Muscle of back (tissue), 3 donors: ENCODE measurements at regions not wholly inside any gene's neighbourhood (a gene's known extent, or its start where the extent isn't known, plus 50 kb on each side); places are given as distances from the start of the nearest gene placed in this dataset.

Source experiments
- DNase-seq, 3 donors: peaks; one replicate each; pipeline versions ENCODE4 v3.0.0 to v3.0.0-alpha.2; 2013

GRCh38 chr14:66365388-66365787 lies 120.8 kb upstream of the CCDC196 start:
- no peak for DNase-seq

GRCh38 chr14:66369157-66369697 lies 116.9 kb upstream of the CCDC196 start:
- no peak for DNase-seq

GRCh38 chr14:66371776-66372175 lies 114.4 kb upstream of the CCDC196 start:
- DNase-seq = no peak

GRCh38 chr14:66375046-66375964 lies 110.9 kb upstream of the CCDC196 start:
- no peak for DNase-seq

- DNase-seq = no peak
Measured at GRCh38 chr14:66377574-66377973, 108.6 kb upstream of the CCDC196 start.

GRCh38 chr14:66378712-66379505 lies 107.3 kb upstream of the CCDC196 start:
- DNase-seq = no peak

- peak; percentile 13 to 75 (median 47) for DNase-seq
Measured at GRCh38 chr14:66380143-66380542, 106.0 kb upstream of the CCDC196 start.

DNA sequence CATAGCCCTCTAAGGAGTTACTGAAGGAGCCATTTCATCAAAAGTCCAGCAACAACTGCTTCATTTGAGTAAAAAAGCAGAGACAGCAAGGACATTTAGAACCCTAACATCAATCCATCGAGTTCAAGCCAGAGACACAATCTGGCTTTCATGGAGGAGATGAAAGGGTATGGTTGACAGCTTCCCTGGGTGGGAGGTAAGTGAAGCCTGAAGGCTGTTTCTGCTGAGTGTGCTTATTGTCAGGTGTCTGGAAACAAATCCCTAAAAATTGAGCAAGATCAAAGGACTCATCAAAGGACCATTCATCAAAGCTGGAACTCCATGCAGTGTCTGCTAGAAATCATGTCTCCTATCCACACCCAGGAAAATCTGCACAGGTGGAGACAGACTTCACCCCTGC lies 104.4 kb upstream of the CCDC196 start:
- DNase-seq = no peak

DNA sequence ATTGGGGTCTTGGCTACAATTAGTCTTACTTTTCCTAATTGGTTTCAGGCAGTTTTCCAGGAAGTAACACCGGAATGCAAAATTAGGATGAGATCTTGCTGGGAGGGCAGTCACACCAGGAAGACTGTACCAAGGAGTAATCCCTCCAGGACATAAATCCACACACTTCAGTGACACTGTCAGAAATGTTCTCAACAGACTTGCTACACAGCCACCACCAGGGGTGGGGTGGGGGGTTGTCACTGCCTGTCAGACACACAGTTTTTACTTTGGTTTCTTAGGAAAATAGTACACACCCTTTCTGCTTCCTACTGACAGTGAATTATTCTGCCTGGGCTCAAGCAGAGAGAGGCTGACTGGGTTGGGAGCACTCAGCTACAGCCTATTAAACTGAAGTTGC lies 102.9 kb upstream of the CCDC196 start:
- no peak for DNase-seq

GRCh38 chr14:66383771-66384170 lies 102.4 kb upstream of the CCDC196 start:
- DNase-seq = no peak

DNA sequence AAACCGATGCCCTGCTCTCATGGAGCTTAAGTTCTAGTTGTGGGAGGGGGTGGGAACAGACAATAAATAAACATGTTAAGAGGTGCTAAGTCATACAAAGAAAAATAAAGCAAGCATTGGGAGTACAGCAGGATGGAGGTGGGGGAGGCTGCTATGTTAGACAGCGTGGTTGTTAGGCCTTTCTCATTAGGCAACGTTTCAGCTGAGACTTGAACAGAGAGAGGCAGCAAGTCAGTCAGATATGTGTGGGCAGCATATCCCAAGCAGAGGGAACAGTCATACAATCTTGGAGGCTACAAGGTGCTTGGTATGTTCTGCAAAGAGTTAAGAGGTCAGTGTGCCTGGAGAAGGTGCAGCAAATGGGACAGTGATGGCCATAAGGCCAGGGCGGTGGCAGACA lies 97.7 kb upstream of the CCDC196 start:
- DNase-seq = no peak

DNA sequence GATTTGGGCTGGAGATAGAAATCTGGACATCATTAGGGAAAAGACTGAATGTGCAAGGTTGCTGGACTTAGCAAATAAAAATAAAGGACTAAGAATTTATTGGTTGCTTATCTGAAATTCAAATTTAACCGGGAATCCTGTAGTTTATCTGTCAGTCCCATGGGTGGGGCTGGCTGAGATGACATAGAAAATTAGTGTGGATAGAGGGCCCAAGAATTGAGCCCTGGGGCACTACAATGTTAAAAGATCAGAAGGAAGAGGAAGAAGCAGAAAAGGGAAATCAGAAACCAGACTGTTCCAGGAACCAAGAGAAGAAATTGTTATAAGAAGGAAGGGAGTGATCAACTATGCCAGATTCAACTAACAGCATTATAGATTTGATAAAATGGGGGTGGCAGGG lies 96.7 kb upstream of the CCDC196 start:
- DNase-seq = no peak

DNA sequence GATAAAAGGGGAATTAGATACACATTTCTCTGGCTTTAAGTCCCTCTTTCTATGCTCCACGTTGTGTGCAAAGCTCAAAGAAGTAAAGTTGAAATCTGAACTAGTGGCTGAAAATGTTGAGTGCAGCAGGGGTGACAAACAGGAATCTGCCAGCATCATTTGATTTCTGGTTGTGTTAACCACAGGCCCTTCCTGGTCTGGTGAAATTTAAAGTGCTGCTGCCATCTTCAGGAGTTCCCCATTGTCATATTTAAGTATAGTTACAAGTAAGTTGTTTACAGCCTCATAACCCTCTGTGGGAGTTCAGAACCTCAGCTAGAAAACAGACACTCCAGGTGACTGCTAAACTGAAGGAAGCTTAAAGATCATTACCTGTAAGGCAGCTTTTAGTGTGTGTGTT lies 90.9 kb upstream of the CCDC196 start:
- no peak for DNase-seq

GRCh38 chr14:66396164-66396563 lies 90.0 kb upstream of the CCDC196 start:
- DNase-seq = no peak

DNA sequence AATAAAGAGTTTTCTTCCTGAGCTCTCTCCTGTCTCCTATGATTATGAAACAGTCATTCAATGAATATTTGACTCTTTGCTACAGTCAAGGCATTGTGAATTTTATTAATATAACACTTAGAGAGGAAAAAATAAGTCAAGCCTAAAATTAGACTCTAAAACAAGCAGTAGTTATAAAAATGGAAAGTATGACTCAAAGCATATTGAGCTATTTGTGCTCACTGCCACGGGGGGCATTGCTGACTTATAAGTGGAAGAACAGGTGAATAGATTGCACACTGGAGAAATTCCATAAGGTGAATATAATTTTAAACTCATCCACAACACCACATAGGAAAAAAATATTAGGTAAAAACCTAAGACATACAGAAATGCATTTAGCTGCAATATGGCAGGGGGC lies 87.7 kb upstream of the CCDC196 start:
- no peak for DNase-seq

DNA sequence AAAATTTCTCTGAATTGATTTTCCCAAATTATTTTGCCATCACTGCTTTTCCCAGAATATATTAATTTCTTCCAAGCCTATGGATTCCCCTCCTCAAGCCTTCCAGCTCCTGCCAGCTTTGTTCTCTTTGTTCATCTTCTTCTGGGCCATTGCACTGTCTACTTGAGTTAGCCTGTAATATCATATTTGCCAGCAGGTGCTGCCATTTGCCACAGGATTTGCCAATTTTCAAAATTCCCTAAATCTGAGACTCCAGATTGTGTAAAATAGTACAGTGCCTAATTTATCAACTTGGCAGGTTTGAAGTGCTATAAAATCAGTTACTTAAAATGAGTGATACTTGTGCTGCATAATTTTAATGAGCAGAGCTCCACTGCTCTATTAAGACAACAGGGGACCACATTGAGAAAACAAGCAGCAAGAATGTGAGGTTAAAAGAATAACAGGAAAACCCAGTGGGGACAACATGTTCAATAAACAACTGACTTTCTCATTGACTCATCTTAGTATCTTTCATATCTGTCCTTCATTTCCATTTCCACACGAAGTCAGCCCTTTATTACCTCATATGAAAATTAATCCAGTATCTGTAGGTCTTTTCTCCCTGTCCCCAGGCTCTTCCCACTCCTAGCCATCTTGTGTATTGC lies 84.6 kb upstream of the CCDC196 start:
- no peak for DNase-seq

DNA sequence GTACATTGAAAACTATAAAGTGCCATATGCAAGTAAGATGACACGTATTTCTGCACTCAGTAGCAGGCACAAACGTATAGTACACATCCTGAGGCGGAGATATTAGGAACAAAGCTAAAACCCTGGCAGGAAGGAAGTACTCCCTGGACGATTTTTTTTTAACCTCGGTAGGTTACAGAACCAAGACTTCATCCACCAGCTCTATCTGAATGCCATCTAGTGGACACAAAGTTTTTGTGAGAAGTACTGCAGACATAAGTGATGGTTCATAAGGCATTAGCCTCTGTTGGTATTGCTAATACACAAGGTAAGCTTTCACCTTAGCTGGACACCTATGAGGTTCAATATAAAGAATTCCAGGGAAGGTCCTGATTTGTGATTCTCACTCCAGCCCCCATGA lies 83.0 kb upstream of the CCDC196 start:
- peak in 2 of 3 donors; percentile 16 to 28 for DNase-seq

GRCh38 chr14:66404051-66404545 lies 82.1 kb upstream of the CCDC196 start:
- no peak for DNase-seq

GRCh38 chr14:66405158-66405557 lies 81.0 kb upstream of the CCDC196 start:
- DNase-seq = no peak

DNA sequence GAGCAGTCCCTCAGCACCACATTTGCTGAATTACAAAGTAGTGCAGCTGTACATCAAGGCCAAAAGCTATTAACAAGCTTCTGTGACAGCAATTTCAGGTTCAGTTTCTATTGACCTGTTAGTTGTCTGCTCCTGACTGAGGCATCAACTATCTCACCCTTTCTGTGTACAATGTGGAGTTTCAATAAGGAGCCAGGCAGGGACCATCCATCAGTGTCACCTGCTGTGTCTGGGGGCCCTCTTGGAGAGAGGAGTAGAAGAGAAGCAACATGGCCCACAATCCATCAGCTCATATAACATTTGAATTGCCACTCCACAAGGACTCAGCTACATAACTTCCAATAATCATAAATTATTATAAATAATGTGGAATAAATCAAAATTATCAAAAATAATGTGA lies 72.3 kb upstream of the CCDC196 start:
- DNase-seq = no peak

GRCh38 chr14:66414511-66414910 lies 71.7 kb upstream of the CCDC196 start:
- no peak for DNase-seq
